Uterus (tissue), 3 donors: ENCODE measurements at regions not wholly inside any gene's neighbourhood (a gene's known extent, or its start where the extent isn't known, plus 50 kb on each side); places are given as distances from the start of the nearest gene placed in this dataset.

ENCODE experiments used
- DNase-seq, 2 donors: peaks; one replicate each; pipeline ENCODE4 v3.0.0-alpha.2; 2019 to 2020
- H3K27ac ChIP-seq, 2 donors: fragments of 200-600 bp; sonication (generic); 1 replicate in 1 of 2; 2 replicates in 1 of 2; pipeline ENCODE4 v1.5.1; 2016 to 2018
- H3K27me3 ChIP-seq, 2 donors: fragments of 200-600 bp; sonication (generic); one replicate each; pipeline ENCODE4 v1.5.1; 2018 to 2019; ENCODE audit warnings: control low read depth in 1 of 2
- H3K36me3 ChIP-seq, 2 donors: fragments of 200-600 bp; sonication (generic); one replicate each; pipeline ENCODE4 v1.5.1; 2019; ENCODE audit warnings: control low read depth in 1 of 2
- H3K4me1 ChIP-seq, 2 donors: fragments of 200-600 bp; sonication (generic); one replicate each; pipeline ENCODE4 v1.5.1; 2018 to 2019; ENCODE audit warnings: control low read depth in 1 of 2
- H3K4me3 ChIP-seq, 2 donors: fragments of 200-600 bp; sonication (generic); 1 replicate in 1 of 2; 2 replicates in 1 of 2; pipeline ENCODE4 v1.5.1; 2018 to 2019; ENCODE audit warnings: mild to moderate bottlenecking in 1 of 2
- H3K9me3 ChIP-seq, 2 donors: fragments of 200-600 bp; sonication (generic); one replicate each; pipeline ENCODE4 v1.5.1; 2019; ENCODE audit warnings: control low read depth in 1 of 2
- POLR2A ChIP-seq, 2 donors: fragments of 450-650 bp; IDR thresholded peaks; one replicate each; pipeline ENCODE4 v1.6.1; 2016; ENCODE audit warnings: antibody characterized with exemption in 2 of 2, mild to moderate bottlenecking in 1 of 2, moderate library complexity in 1 of 2
- intact Hi-C: fragments of 100-400 bp; cut with DNase I; formaldehyde crosslinking; loops from one replicate; pipeline ENCODE4 v1.15.1; 2023; ENCODE audit warnings: low total_unique reads
- TF ChIP-seq, protein P1 (sequence below), 4 experiments: fragments of 200-600 bp in 2 of 4; fragments of 450-650 bp in 2 of 4; sonication (generic) in 2 of 4; IDR thresholded peaks; one replicate each; pipeline ENCODE4 v1.5.1; 2016 to 2019; ENCODE audit warnings: antibody characterized with exemption in 4 of 4, mild to moderate bottlenecking in 2 of 4, moderate library complexity in 1 of 4
- donor health status: DM: yes; HTN: yes; CAD: no.

DNA sequence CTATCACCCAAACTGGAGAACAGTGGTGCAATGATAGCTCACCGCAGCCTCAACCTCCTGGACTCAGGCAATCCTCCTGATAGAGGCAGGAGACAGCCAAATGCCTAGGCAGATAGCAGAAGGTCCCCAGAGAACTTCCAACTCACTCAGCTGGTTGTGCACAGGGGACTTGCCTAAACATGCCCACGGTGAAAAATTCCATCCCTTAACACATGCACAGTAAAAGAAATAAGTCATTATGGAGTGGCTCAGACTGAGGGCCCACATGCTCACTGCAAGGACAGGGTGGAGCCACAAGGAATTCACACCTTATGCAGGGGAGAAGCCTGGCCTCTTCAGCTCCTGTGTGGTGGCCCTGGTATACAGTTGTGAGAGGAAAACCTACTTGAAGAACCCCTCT is 525.8 kb upstream of the ATP2B1 start:
- H3K4me3 ChIP-seq, result no peak overlapping the region
- H3K36me3 ChIP-seq, result no peaks in the 10 kb centered on the region
- H3K27ac ChIP-seq, result no peak overlapping the region
- H3K9me3 ChIP-seq, result no peaks in the 10 kb centered on the region
- H3K4me1 ChIP-seq, result no peaks in the 10 kb centered on the region
- TF ChIP-seq, protein P1, sequence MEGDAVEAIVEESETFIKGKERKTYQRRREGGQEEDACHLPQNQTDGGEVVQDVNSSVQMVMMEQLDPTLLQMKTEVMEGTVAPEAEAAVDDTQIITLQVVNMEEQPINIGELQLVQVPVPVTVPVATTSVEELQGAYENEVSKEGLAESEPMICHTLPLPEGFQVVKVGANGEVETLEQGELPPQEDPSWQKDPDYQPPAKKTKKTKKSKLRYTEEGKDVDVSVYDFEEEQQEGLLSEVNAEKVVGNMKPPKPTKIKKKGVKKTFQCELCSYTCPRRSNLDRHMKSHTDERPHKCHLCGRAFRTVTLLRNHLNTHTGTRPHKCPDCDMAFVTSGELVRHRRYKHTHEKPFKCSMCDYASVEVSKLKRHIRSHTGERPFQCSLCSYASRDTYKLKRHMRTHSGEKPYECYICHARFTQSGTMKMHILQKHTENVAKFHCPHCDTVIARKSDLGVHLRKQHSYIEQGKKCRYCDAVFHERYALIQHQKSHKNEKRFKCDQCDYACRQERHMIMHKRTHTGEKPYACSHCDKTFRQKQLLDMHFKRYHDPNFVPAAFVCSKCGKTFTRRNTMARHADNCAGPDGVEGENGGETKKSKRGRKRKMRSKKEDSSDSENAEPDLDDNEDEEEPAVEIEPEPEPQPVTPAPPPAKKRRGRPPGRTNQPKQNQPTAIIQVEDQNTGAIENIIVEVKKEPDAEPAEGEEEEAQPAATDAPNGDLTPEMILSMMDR (IDR thresholded peaks at IDR 0.05), result no peak
- TF ChIP-seq POLR2A (IDR thresholded peaks at IDR 0.05), result no peak
- intact Hi-C loops, result no loop called here
- no peaks in the 10 kb centered on the region for H3K27me3 ChIP-seq
- DNase-seq, result no peak

DNA sequence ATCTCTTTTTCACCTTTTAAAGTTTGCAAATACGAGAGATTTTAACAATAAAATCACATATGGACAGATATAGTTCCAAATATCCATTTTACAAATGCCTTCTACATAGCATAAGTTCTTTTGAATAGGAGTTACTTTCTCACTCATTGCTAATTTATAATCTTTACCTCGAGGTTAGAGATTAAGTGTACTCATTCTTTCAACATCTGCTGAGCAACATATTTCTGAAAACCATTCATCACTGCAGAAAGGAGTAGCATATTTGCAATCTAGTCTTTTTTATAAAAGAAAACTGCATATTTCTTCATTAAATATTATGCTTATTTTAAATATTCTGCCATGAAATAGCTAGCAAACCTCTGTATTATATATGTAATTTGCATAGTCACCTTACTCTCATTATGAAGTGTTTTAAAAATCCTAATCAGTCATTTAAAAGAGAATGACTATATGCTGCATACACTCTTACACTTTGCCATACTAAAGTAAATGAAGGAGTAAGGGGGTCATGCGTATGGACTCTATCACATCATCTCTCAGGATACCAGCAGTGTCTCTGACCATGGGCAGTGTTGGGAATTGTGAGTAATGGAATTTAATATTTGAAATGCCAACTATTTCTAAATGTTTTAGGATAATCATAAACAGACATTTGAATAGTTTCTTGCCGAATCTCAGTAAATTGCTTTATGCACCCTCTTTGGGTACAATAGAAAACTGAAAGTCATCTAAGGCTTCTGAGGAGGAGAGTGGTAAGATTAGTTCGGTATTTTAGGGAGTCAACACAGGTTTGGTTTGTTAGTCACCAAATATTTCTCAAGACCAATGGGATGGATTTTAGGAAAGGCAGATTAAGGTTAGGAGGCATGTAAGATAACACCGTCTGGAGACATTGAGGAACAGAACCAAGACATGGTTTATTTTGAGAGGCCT is 524.8 kb upstream of the ATP2B1 start:
- H3K4me1 ChIP-seq, result no peaks in the 10 kb centered on the region
- no peaks in the 10 kb centered on the region for H3K27me3 ChIP-seq
- no peaks in the 10 kb centered on the region for H3K36me3 ChIP-seq
- H3K4me3 ChIP-seq, result no peak overlapping the region
- no peaks in the 10 kb centered on the region for H3K9me3 ChIP-seq
- no peak overlapping the region for H3K27ac ChIP-seq
- no peak for TF ChIP-seq POLR2A (IDR thresholded peaks at IDR 0.05)
- TF ChIP-seq, protein P1 (IDR thresholded peaks at IDR 0.05), result no peak
- no peak for DNase-seq
- intact Hi-C loops, result no loop called here

DNA sequence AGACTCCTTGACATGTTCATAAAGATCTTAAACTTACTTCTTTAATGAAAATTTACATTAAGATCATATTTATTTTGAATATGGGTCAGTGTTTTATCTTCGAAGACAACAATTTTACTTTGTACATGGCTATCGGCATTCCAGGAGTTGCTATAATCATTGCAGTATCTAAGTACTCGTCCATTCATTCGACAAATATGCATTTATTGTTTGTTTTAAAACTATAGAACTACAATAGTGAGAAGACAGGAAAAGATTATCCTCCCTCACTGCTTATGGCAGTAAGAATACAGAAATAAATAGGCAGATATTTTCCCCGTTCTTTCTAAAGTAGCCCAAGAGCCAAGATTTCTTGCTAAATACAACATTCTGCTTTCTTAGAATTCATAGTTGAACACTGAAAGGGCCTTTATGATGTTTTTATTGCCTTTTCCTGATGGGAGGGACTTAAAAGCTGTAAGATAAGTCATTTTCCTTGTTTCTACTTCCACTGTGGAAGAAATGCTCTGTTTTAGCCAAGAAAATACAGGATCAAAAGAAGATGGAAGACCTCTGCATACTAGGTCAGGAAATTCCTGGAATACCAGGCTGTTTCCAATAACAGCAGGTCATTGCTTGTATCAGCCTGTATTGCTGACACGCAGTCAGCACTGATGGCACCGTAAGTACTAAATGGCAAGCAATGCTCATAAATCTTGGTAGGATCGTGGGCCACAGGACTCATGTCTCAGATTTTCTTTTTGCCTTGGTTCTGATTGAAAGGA is 521.0 kb upstream of the ATP2B1 start:
- no peaks in the 10 kb centered on the region for H3K27me3 ChIP-seq
- H3K36me3 ChIP-seq, result no peaks in the 10 kb centered on the region
- no peak overlapping the region for H3K4me3 ChIP-seq
- H3K4me1 ChIP-seq, result no peaks in the 10 kb centered on the region
- no peak overlapping the region for H3K27ac ChIP-seq
- intact Hi-C loops, result no loop called here
- H3K9me3 ChIP-seq, result no peaks in the 10 kb centered on the region
- TF ChIP-seq, protein P1 (IDR thresholded peaks at IDR 0.05), result no peak
- TF ChIP-seq POLR2A (IDR thresholded peaks at IDR 0.05), result no peak
- no peak for DNase-seq

DNA sequence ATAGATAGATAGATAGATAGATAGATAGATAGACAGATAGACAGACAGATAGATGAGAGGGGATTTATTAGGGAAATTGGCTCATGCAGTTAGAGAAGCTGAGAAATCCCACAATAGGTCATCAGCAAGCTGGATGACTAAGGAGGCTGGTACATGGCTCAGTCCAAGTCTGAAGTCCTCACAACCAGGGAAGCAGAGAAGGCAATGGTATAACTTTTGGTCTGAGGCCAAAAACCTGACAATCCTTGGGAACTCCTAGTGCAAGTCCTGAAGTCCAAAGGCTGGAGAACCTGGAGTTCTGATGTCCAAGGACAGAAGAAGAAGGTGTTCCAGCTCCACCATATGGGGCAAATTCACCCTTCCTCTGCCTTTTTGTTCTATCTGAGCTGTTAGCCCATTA is 517.6 kb upstream of the ATP2B1 start:
- H3K27ac ChIP-seq, result no peak overlapping the region
- H3K4me1 ChIP-seq, result no peaks in the 10 kb centered on the region
- no peak for DNase-seq
- TF ChIP-seq POLR2A (IDR thresholded peaks at IDR 0.05), result no peak
- TF ChIP-seq, protein P1 (IDR thresholded peaks at IDR 0.05), result no peak
- intact Hi-C loops, result no loop called here
- no peaks in the 10 kb centered on the region for H3K36me3 ChIP-seq
- H3K4me3 ChIP-seq, result no peak overlapping the region
- H3K27me3 ChIP-seq, result no peaks in the 10 kb centered on the region
- H3K9me3 ChIP-seq, result no peaks in the 10 kb centered on the region

DNA sequence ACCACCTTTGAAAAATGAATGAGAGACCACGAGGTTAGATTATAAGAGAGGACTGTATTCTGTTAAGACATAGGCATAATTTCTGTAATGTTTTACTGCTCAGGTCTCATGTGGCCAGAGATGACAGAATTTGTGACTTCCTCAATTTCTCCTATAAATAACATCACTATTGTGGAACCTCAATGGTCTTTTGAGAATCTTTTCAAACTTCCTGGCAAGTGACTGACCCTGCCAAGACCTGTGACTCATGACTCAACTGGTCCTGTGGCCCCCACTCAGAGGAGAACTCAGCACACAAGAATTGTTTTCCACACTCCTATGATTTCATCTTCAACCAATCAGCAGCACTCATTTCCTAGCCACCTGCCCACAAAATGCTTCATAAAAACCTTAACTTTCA is 508.2 kb upstream of the ATP2B1 start:
- intact Hi-C loops, result no loop called here
- Histone ChIP-seq H3K9me3 (no peaks in the 10 kb centered on the region), H3K27me3 (no peaks in the 10 kb centered on the region), H3K36me3 (no peaks in the 10 kb centered on the region), H3K27ac (peak overlapping the region; percentile 30 to 41), H3K4me3 (no peak overlapping the region), H3K4me1 (no peaks in the 10 kb centered on the region)
- no peak for DNase-seq
- TF ChIP-seq, protein P1 (IDR thresholded peaks at IDR 0.05), result no peak
- TF ChIP-seq POLR2A (IDR thresholded peaks at IDR 0.05), result no peak
